Neuronal stem cell (in vitro differentiated cells): ENCODE measurements at regions not wholly inside any gene's neighbourhood (a gene's known extent, or its start where the extent isn't known, plus 50 kb on each side); places are given as distances from the start of the nearest gene placed in this dataset.

Source experiments
- DNase-seq: peaks from one replicate; pipeline ENCODE4 v3.0.0-alpha.2; 2013; ENCODE audit warnings: low spot score
- H2AFZ ChIP-seq: one replicate; pipeline ENCODE4 v1.6.1; 2013; ENCODE audit warnings: mild to moderate bottlenecking, low read length, inconsistent platforms
- H2AK5ac ChIP-seq: 2 replicates; pipeline ENCODE4 v1.6.1; 2013; ENCODE audit warnings: low read depth, mild to moderate bottlenecking, inconsistent platforms, low read length, moderate library complexity, mixed read lengths
- H2BK120ac ChIP-seq: 2 replicates; pipeline ENCODE4 v1.6.1; 2013; ENCODE audit warnings: low read depth, mild to moderate bottlenecking, inconsistent platforms, low read length, moderate library complexity, mixed read lengths
- H2BK12ac ChIP-seq: one replicate; pipeline ENCODE4 v1.6.1; 2013; ENCODE audit warnings: low read length, inconsistent platforms
- H2BK15ac ChIP-seq: 2 replicates; pipeline ENCODE4 v1.6.1; 2013; ENCODE audit warnings: mild to moderate bottlenecking, low read length, inconsistent platforms, mixed read lengths
- H2BK5ac ChIP-seq: one replicate; pipeline ENCODE4 v1.6.1; 2013; ENCODE audit warnings: inconsistent platforms, mild to moderate bottlenecking, low read length, moderate library complexity
- H3K14ac ChIP-seq: one replicate; pipeline ENCODE4 v1.6.1; 2013; ENCODE audit warnings: low read length, inconsistent platforms
- H3K18ac ChIP-seq: 2 replicates; pipeline ENCODE4 v1.6.1; 2013; ENCODE audit warnings: low read length, inconsistent platforms
- H3K23ac ChIP-seq: 2 replicates; pipeline ENCODE4 v1.6.1; 2013; ENCODE audit warnings: low read depth, mild to moderate bottlenecking, mixed read lengths, low read length, inconsistent platforms; ENCODE audit not compliant: poor library complexity
- H3K27ac ChIP-seq: replicated peaks from 3 replicates; pipeline ENCODE4 v1.5.1; 2013; ENCODE audit warnings: low read length, inconsistent platforms
- H3K27me3 ChIP-seq, 3 experiments: 2 replicates each; pipeline ENCODE4 v1.6.1; 2013; ENCODE audit warnings: low read length in 3 of 3, mild to moderate bottlenecking in 2 of 3, inconsistent platforms in 1 of 3, low read depth in 1 of 3, mixed read lengths in 1 of 3, moderate library complexity in 1 of 3; ENCODE audit not compliant: control insufficient read depth in 3 of 3, insufficient read depth in 3 of 3
- H3K36me3 ChIP-seq, 2 donors: replicated peaks in 1 of 2; 2 replicates each; pipeline ENCODE4 v1.6.1; 2013; ENCODE audit warnings: low read length in 2 of 2; ENCODE audit not compliant: control insufficient read depth in 2 of 2, insufficient read depth in 2 of 2
- H3K4ac ChIP-seq: 2 replicates; pipeline ENCODE4 v1.6.1; 2013; ENCODE audit warnings: inconsistent platforms, mild to moderate bottlenecking, low read length, moderate library complexity
- H3K4me1 ChIP-seq, 2 donors: 1 replicate in 1 of 2; 2 replicates in 1 of 2; pipeline ENCODE4 v1.6.1; 2013; ENCODE audit warnings: low read length in 2 of 2, low read depth in 1 of 2; ENCODE audit not compliant: control insufficient read depth in 2 of 2, insufficient read depth in 1 of 2
- H3K4me2 ChIP-seq: one replicate; pipeline ENCODE4 v1.6.1; 2013; ENCODE audit warnings: mild to moderate bottlenecking, low read length, inconsistent platforms; ENCODE audit not compliant: insufficient read depth, poor library complexity, severe bottlenecking
- H3K4me3 ChIP-seq, 2 donors: 2 replicates each; pipeline ENCODE4 v1.5.1; 2013; ENCODE audit warnings: low read length in 2 of 2, mild to moderate bottlenecking in 2 of 2, inconsistent platforms in 1 of 2, moderate library complexity in 1 of 2
- H3K79me1 ChIP-seq: one replicate; pipeline ENCODE4 v1.6.1; 2013; ENCODE audit warnings: low read depth, mild to moderate bottlenecking, inconsistent platforms, low read length, moderate library complexity
- H3K9ac ChIP-seq: one replicate; pipeline ENCODE4 v1.6.1; 2013; ENCODE audit warnings: mild to moderate bottlenecking, low read depth, low read length, inconsistent platforms; ENCODE audit not compliant: poor library complexity
- H3K9me3 ChIP-seq, 2 donors: replicated peaks in 1 of 2; 2 replicates each; pipeline versions ENCODE3 to v1.6.1; 2013; ENCODE audit warnings: low read length in 2 of 2, mild to moderate bottlenecking in 2 of 2, inconsistent platforms in 1 of 2, low read depth in 1 of 2, mixed read lengths in 1 of 2, moderate library complexity in 1 of 2; ENCODE audit not compliant: control insufficient read depth in 2 of 2, insufficient read depth in 1 of 2
- H4K8ac ChIP-seq: one replicate; pipeline ENCODE4 v1.6.1; 2013; ENCODE audit warnings: low read depth, mild to moderate bottlenecking, inconsistent platforms, low read length, moderate library complexity
- H4K91ac ChIP-seq: one replicate; pipeline ENCODE4 v1.6.1; 2013; ENCODE audit warnings: low read length, low read depth, mild to moderate bottlenecking, inconsistent platforms; ENCODE audit not compliant: poor library complexity
- WGBS, 2 donors: extraction: QIAGEN DNeasy Blood & Tissue Kit; methylation state at CpG; one replicate each; pipeline ENCODE4 v1.1.7; 2013; ENCODE audit warnings: missing lambda C conversion rate in 2 of 2, mixed read lengths in 1 of 2; ENCODE audit not compliant: insufficient read length in 2 of 2, insufficient replicate concordance in 1 of 2; ENCODE audit errors: extremely low coverage in 2 of 2; 5-methylcytosine and 5-hydroxymethylcytosine counted together

GRCh38 chr4:132026166-132026565 is 1122.9 kb upstream of the PCDH10 start:
- Histone ChIP-seq H3K36me3 (no peaks in the 10 kb centered on the region), H3K4me1 (no peaks in the 10 kb centered on the region), H3K27ac (no peak overlapping the region), H3K14ac (no peak overlapping the region), H3K9me3 (no peaks in the 10 kb centered on the region), H3K4ac (no peak overlapping the region), H3K9ac (no peak overlapping the region), H2BK15ac (no peak overlapping the region), H2BK5ac (no peak overlapping the region), H3K18ac (no peak overlapping the region), H3K23ac (no peak overlapping the region), H2AFZ (peak overlapping the region; percentile 4), H3K79me1 (no peaks in the 10 kb centered on the region), H4K8ac (no peak overlapping the region), H2BK12ac (no peak overlapping the region), H3K4me3 (no peak overlapping the region), H3K4me2 (no peak overlapping the region), H3K27me3 (no peaks in the 10 kb centered on the region), H2BK120ac (no peak overlapping the region), H2AK5ac (no peak overlapping the region), H4K91ac (no peak overlapping the region)
- WGBS, 2 donors = no CpG with 5 or more reads among the region's 4 CpGs
- no peak for DNase-seq

DNA sequence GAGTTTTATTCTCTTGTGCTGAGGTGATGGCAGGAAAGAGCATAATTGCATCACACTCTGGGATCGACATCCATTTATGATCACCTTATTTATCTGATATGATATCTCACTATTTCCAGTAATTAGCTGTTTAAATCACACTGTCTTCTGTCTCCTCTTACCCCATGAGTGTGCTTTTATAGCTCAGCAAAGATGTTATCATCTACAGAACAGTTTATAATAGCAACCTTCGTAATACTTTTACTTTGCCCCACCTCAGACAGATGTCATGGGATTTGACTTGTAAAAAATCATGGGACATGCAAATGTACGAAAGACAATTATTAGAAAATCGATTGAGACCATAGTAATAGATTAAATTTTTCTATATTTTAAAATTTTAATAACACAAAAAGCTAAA is 1122.3 kb upstream of the PCDH10 start:
- Histone ChIP-seq H3K36me3 (no peaks in the 10 kb centered on the region), H3K23ac (no peak overlapping the region), H3K27me3 (no peaks in the 10 kb centered on the region), H2BK15ac (no peak overlapping the region), H4K8ac (no peak overlapping the region), H3K4me3 (no peak overlapping the region), H3K79me1 (no peaks in the 10 kb centered on the region), H3K4me1 (no peaks in the 10 kb centered on the region), H3K9me3 (no peaks in the 10 kb centered on the region), H2BK12ac (no peak overlapping the region), H4K91ac (no peak overlapping the region), H2AFZ (peak overlapping the region; percentile 4), H2AK5ac (no peak overlapping the region), H3K27ac (no peak overlapping the region), H3K4ac (no peak overlapping the region), H2BK5ac (no peak overlapping the region), H3K18ac (no peak overlapping the region), H3K14ac (no peak overlapping the region), H3K9ac (no peak overlapping the region), H2BK120ac (no peak overlapping the region), H3K4me2 (no peak overlapping the region)
- no CpG with 5 or more reads among the region's 4 CpGs for WGBS, 2 donors
- no peak for DNase-seq

DNA sequence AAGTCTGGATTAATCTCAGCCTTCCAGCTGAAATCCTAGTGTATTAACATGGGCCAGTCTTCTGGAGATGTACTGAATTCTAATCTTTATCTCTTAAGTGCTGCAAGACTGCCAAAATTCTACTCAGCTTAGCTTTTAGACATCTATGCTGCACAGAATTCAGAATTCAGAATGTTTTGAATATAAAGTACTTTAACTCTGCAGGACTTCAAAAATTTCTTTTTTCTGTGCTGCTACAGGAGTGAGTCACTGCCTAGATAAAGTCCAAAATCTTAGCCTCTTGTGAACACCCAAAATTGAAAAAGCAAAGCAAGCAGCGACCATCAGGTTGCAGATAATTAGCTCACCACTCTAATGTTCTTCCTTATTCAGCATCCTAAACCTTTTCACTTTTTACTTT is 1092.6 kb upstream of the PCDH10 start:
- H3K9ac ChIP-seq = no peak overlapping the region
- WGBS, 2 donors = no CpG with 5 or more reads among the region's 1 CpG
- no peak overlapping the region for H3K4me3 ChIP-seq
- no peak overlapping the region for H4K91ac ChIP-seq
- H3K14ac ChIP-seq = no peak overlapping the region
- no peak overlapping the region for H3K27ac ChIP-seq
- H4K8ac ChIP-seq = no peak overlapping the region
- no peak overlapping the region for H3K18ac ChIP-seq
- no peak overlapping the region for H3K4me2 ChIP-seq
- no peak overlapping the region for H2AFZ ChIP-seq
- no peaks in the 10 kb centered on the region for H3K4me1 ChIP-seq
- H3K9me3 ChIP-seq = peaks cover 0 to 1% of the 10 kb centered on the region in 2 donors
- no peak overlapping the region for H2BK12ac ChIP-seq
- H3K27me3 ChIP-seq = no peaks in the 10 kb centered on the region
- H3K23ac ChIP-seq = no peak overlapping the region
- H2BK15ac ChIP-seq = no peak overlapping the region
- no peak overlapping the region for H2AK5ac ChIP-seq
- no peaks in the 10 kb centered on the region for H3K79me1 ChIP-seq
- H2BK120ac ChIP-seq = no peak overlapping the region
- no peaks in the 10 kb centered on the region for H3K36me3 ChIP-seq
- no peak overlapping the region for H3K4ac ChIP-seq
- DNase-seq = no peak
- H2BK5ac ChIP-seq = no peak overlapping the region

GRCh38 chr4:132059227-132059626 is 1089.9 kb upstream of the PCDH10 start:
- WGBS, 2 donors = no CpG with 5 or more reads among the region's 1 CpG
- Histone ChIP-seq H3K9ac (no peak overlapping the region), H3K4me1 (no peaks in the 10 kb centered on the region), H2BK12ac (no peak overlapping the region), H3K14ac (no peak overlapping the region), H3K9me3 (peaks cover 0 to 7% of the 10 kb centered on the region in 2 donors), H3K18ac (no peak overlapping the region), H4K91ac (no peak overlapping the region), H3K4ac (no peak overlapping the region), H2BK15ac (no peak overlapping the region), H2AFZ (peak overlapping the region; percentile 17), H3K79me1 (no peaks in the 10 kb centered on the region), H3K36me3 (no peaks in the 10 kb centered on the region), H3K4me2 (no peak overlapping the region), H3K23ac (no peak overlapping the region), H4K8ac (no peak overlapping the region), H3K27me3 (no peaks in the 10 kb centered on the region), H3K27ac (no peak overlapping the region), H2AK5ac (no peak overlapping the region), H2BK120ac (no peak overlapping the region), H3K4me3 (no peak overlapping the region), H2BK5ac (no peak overlapping the region)
- DNase-seq = no peak
